PC-9 (cell line): ENCODE measurements at regions not wholly inside any gene's neighbourhood (a gene's known extent, or its start where the extent isn't known, plus 50 kb on each side); places are given as distances from the start of the nearest gene placed in this dataset.

Experiments used
- CTCF ChIP-seq: fragments of 200-600 bp; sonication (generic); conservative IDR thresholded peaks from 2 replicates; pipeline ENCODE4 v1.6.1; 2017; ENCODE audit warnings: mixed run types, antibody characterized with exemption, mild to moderate bottlenecking, moderate library complexity
- EZH2 ChIP-seq: fragments of 200-600 bp; sonication (generic); IDR thresholded peaks from 2 replicates; pipeline ENCODE4 v1.8.0; 2017; ENCODE audit warnings: antibody characterized with exemption, low read depth

GRCh38 chr13:69234171-69234570 lies 873.5 kb upstream of the ATXN8OS start:
- no peak for TF ChIP-seq EZH2
- no peak for TF ChIP-seq CTCF
